GM12878 (cell line): ENCODE measurements at regions not wholly inside any gene's neighbourhood (a gene's known extent, or its start where the extent isn't known, plus 50 kb on each side); places are given as distances from the start of the nearest gene placed in this dataset.

Source experiments
- ATAC-seq: fragments of 200-7000 bp; cut with Tn5 transposase; 3 replicates; pipeline ENCODE4 v1.9.1; 2020; ENCODE audit warnings: mild to moderate bottlenecking, moderate library complexity
- BruUV-seq: library from RNA; stranded (reverse); fragments of 400-500 nt; replicated peaks from 2 replicates; lab custom pipeline; 2021; lab: Mats Ljungman, UMichigan
- CTCF ChIA-PET: fragments of 300-600 bp; sonication (Branson Sonifier 250); formaldehyde crosslinking; extraction: SDS; loops from one replicate; lab custom pipeline; 2021; ENCODE audit warnings: inconsistent platforms; lab: Yijun Ruan, JAX
- POLR2A ChIA-PET: fragments of 350-600 bp; formaldehyde crosslinking; extraction: SDS; loops from one replicate; lab custom pipeline; 2021; ENCODE audit warnings: inconsistent platforms; lab: Charles Lee
- RAD21 ChIA-PET: fragments of 300-600 bp; sonication (Branson Sonifier 250); formaldehyde crosslinking; loops from one replicate; lab custom pipeline; 2023; ENCODE audit warnings: antibody characterized with exemption; ENCODE audit not compliant: unreplicated experiment; lab: Charles Lee
- SMC1A ChIA-PET: fragments of 300-600 bp; sonication (Branson Sonifier 250); formaldehyde crosslinking; loops from one replicate; lab custom pipeline; 2023; ENCODE audit not compliant: unreplicated experiment, uncharacterized antibody; lab: Charles Lee
- DNase-seq: peaks from one replicate; pipeline ENCODE4 v3.0.0-alpha.2; 2011; ENCODE audit warnings: low read depth, low spot score
- FAIRE-seq: peaks from 3 replicates; lab custom pipeline; 2011; peaks lifted over from hg19 to GRCh38; lab: Jason Lieb, UNC
- H2AFZ ChIP-seq: 2 replicates; pipeline ENCODE4 v1.6.0; 2011; ENCODE audit warnings: low read depth, low read length, control low read depth; ENCODE audit not compliant: control insufficient read depth
- H3K27ac ChIP-seq: 2 replicates; pipeline ENCODE4 v1.5.1; 2011; ENCODE audit warnings: control low read depth; ENCODE audit not compliant: control insufficient read depth, insufficient read depth
- H3K27me3 ChIP-seq, 2 experiments: replicated peaks in 1 of 2; 2 replicates each; pipeline versions ENCODE4 v1.6.0 to v1.6.1; 2011; ENCODE audit warnings: low read length in 1 of 2; ENCODE audit not compliant: control insufficient read depth in 2 of 2, insufficient read depth in 2 of 2
- H3K36me3 ChIP-seq, 2 experiments: 2 replicates each; pipeline ENCODE4 v1.5.1; 2011; ENCODE audit warnings: low read length in 1 of 2; ENCODE audit not compliant: control insufficient read depth in 2 of 2, insufficient read depth in 2 of 2
- H3K4me1 ChIP-seq: 2 replicates; pipeline ENCODE4 v1.6.1; 2011; ENCODE audit warnings: mild to moderate bottlenecking, low read length, moderate library complexity, mixed read lengths; ENCODE audit not compliant: control insufficient read depth, insufficient read depth
- H3K4me2 ChIP-seq: 2 replicates; pipeline ENCODE4 v1.6.0; 2011; ENCODE audit warnings: control low read depth; ENCODE audit not compliant: control insufficient read depth, insufficient read depth
- H3K4me3 ChIP-seq: fragments of 200-600 bp; sonication (generic); 2 replicates; pipeline ENCODE4 v1.5.1; 2016
- H3K79me2 ChIP-seq: 2 replicates; pipeline ENCODE4 v1.6.0; 2011; ENCODE audit warnings: low read length; ENCODE audit not compliant: control insufficient read depth, insufficient read depth
- H3K9ac ChIP-seq: 2 replicates; pipeline ENCODE4 v1.8.0; 2011; ENCODE audit warnings: low read length, control low read depth, mixed read lengths; ENCODE audit not compliant: control insufficient read depth, insufficient read depth
- H3K9me3 ChIP-seq: replicated peaks from 3 replicates; pipeline ENCODE4 v1.5.1; 2011; ENCODE audit warnings: mild to moderate bottlenecking, low read length; ENCODE audit not compliant: control insufficient read depth, insufficient read depth
- H4K20me1 ChIP-seq: 2 replicates; pipeline ENCODE4 v1.6.0; 2011; ENCODE audit not compliant: control insufficient read depth, insufficient read depth
- ATF2 ChIP-seq: IDR thresholded peaks from 2 replicates; pipeline ENCODE4 v1.6.1; 2012; ENCODE audit warnings: low read length, inconsistent platforms
- BCL3 ChIP-seq: IDR thresholded peaks from 2 replicates; pipeline ENCODE4 v1.6.1; 2011; ENCODE audit warnings: borderline replicate concordance, low read depth, mild to moderate bottlenecking, moderate library complexity, low read length; ENCODE audit not compliant: insufficient read depth, poor library complexity, severe bottlenecking
- E4F1 ChIP-seq: fragments of 450-650 bp; IDR thresholded peaks from 2 replicates; pipeline ENCODE4 v1.6.1; 2018; ENCODE audit warnings: borderline replicate concordance, mild to moderate bottlenecking; ENCODE audit not compliant: partially characterized antibody
- FOXK2 ChIP-seq: fragments of 450-650 bp; IDR thresholded peaks from 2 replicates; pipeline ENCODE4 v1.6.1; 2017; ENCODE audit warnings: mild to moderate bottlenecking, moderate library complexity
- IKZF1 ChIP-seq: fragments of 450-650 bp; conservative IDR thresholded peaks from 2 replicates; pipeline ENCODE4 v1.6.1; 2017; ENCODE audit warnings: antibody characterized with exemption, mild to moderate bottlenecking
- MTA2 ChIP-seq: fragments of 450-650 bp; IDR thresholded peaks from 2 replicates; pipeline ENCODE4 v1.6.1; 2016; ENCODE audit warnings: low read depth, mild to moderate bottlenecking, moderate library complexity
- NFIC ChIP-seq: IDR thresholded peaks from 2 replicates; pipeline ENCODE4 v1.6.1; 2012; ENCODE audit warnings: low read depth, mild to moderate bottlenecking, inconsistent platforms, low read length, moderate library complexity
- NKRF ChIP-seq: fragments of 450-650 bp; conservative IDR thresholded peaks from 2 replicates; pipeline ENCODE4 v1.6.1; 2017; ENCODE audit warnings: mild to moderate bottlenecking, moderate library complexity
- PAX5 ChIP-seq: IDR thresholded peaks from 2 replicates; pipeline ENCODE4 v1.6.1; 2011; ENCODE audit warnings: low read depth, low read length, borderline replicate concordance
- PBX3 ChIP-seq: IDR thresholded peaks from 2 replicates; pipeline ENCODE4 v1.6.1; 2011; ENCODE audit warnings: mild to moderate bottlenecking, low read depth, low read length, moderate library complexity; ENCODE audit not compliant: insufficient replicate concordance
- PKNOX1 ChIP-seq: fragments of 450-650 bp; IDR thresholded peaks from 2 replicates; pipeline ENCODE4 v1.6.1; 2016; ENCODE audit warnings: mild to moderate bottlenecking
- TCF12 ChIP-seq: IDR thresholded peaks from 2 replicates; pipeline ENCODE4 v1.6.1; 2011; ENCODE audit warnings: low read depth, mild to moderate bottlenecking, low read length
- in situ Hi-C: fragments of 300-500 bp; cut with MboI; formaldehyde crosslinking; loops from 9 replicates; pipeline ENCODE4 v1.14.3; 2018; ENCODE audit warnings: mixed read lengths
- intact Hi-C: fragments of 100-400 bp; cut with micrococcal nuclease; formaldehyde crosslinking; loops from one replicate; pipeline ENCODE4 v1.14.2; 2022; ENCODE audit not compliant: unreplicated experiment

- H3K9ac ChIP-seq, result no peak overlapping the region
- DNase-seq (no peak), FAIRE-seq (no peak), ATAC-seq (no peak)
- no peaks in the 10 kb centered on the region for H3K36me3 ChIP-seq
- H3K27me3 ChIP-seq, result no peaks in the 10 kb centered on the region
- ChIA-PET CTCF (interaction anchor here (1.2 kb wide), 1 partner anchor 9 kb away, joined by 3 read pairs; no protein-coding TSS in a partner anchor), SMC1A (interaction anchor here (1.2 kb wide), 1 partner anchor 8 kb away, joined by 3 read pairs; no protein-coding TSS in a partner anchor), POLR2A (no interaction called here), RAD21 (no interaction called here)
- H3K9me3 ChIP-seq, result no peaks in the 10 kb centered on the region
- H2AFZ ChIP-seq, result no peak overlapping the region
- H3K79me2 ChIP-seq, result no peaks in the 10 kb centered on the region
- no TSS peak for BruUV-seq
- no peaks in the 10 kb centered on the region for H3K4me1 ChIP-seq
- H3K4me3 ChIP-seq, result no peak overlapping the region
- TF ChIP-seq FOXK2, result no peak
- TF ChIP-seq PAX5, result no peak
- no peak for TF ChIP-seq TCF12
- TF ChIP-seq MTA2, result no peak
- TF ChIP-seq E4F1, result no peak
- TF ChIP-seq PBX3, result no peak
- TF ChIP-seq NFIC, result no peak
- no peak for TF ChIP-seq PKNOX1
- TF ChIP-seq BCL3, result no peak
- TF ChIP-seq NKRF, result no peak
- no peak for TF ChIP-seq IKZF1
- TF ChIP-seq ATF2, result no peak
- in situ Hi-C loops, result no loop called here
- H3K27ac ChIP-seq, result no peak overlapping the region
- no peak overlapping the region for H3K4me2 ChIP-seq
- no peaks in the 10 kb centered on the region for H4K20me1 ChIP-seq
- intact Hi-C loops, result no loop called here
Observed at GRCh38 chr4:173661001-173661400, 131.0 kb upstream of the HAND2 start.
